ENCODE measurements at regions not wholly inside any gene's neighbourhood (a gene's known extent, or its start where the extent isn't known, plus 50 kb on each side); places are given as distances from the start of the nearest gene placed in this dataset.

DNA sequence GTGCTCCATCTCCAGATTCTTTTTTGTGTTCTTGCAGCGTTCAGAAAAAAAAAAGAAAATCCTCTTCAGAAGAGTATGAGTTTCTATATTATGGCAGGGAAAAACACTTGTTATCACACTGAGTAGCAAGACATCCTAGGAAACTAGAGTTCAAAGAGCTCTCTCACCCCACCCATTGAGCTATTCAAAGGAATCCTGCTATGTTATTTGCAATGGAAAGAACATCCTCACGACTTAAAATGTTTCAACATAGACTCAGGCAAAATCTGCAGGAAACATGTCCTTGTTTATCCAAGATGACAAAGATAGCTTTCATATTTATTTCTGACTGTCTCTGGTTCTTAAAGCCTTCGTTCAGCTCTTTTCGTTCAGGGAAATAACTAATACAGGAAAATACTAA, 331.6 kb upstream of the ANO5 start:
- no peak overlapping the region for H3K27ac ChIP-seq (ENCODE audit: low read depth in 1 of 2, low read length in 1 of 2)
- no peak overlapping the region for H3K4me3 ChIP-seq
- no peak for ATAC-seq (ENCODE audit: insufficient read depth, low FRiP score)
- H3K27me3 ChIP-seq (ENCODE audit: control insufficient read depth in 3 of 3, insufficient read depth in 3 of 3, low read length in 2 of 3): no peaks in the 10 kb centered on the region
- no peaks in the 10 kb centered on the region for H3K4me1 ChIP-seq (ENCODE audit: control insufficient read depth in 5 of 5, insufficient read depth in 5 of 5, low read length in 5 of 5)
- no peaks in the 10 kb centered on the region for H3K36me3 ChIP-seq (ENCODE audit: control insufficient read depth in 4 of 4, insufficient read depth in 4 of 4, low read length in 4 of 4)
- H3K9ac ChIP-seq (ENCODE audit: insufficient read depth in 1 of 2, low read length in 2 of 2): no peak overlapping the region
- no peak for TF ChIP-seq CTCF (IDR thresholded peaks at IDR 0.05; ENCODE audit: control extremely low read depth, extremely low read depth)
- no peaks in the 10 kb centered on the region for H3K9me3 ChIP-seq (ENCODE audit: control insufficient read depth in 4 of 4, insufficient read depth in 3 of 4, low read length in 3 of 4)
- WGBS, 2 donors: 19 to 30% methylated on average over 4 of the region's 4 CpGs
- DNase-seq: no peak

- Histone ChIP-seq H3K27ac (ENCODE audit: low read depth in 1 of 2, low read length in 1 of 2) (no peak overlapping the region), H3K4me1 (ENCODE audit: control insufficient read depth in 5 of 5, insufficient read depth in 5 of 5, low read length in 5 of 5) (no peaks in the 10 kb centered on the region), H3K27me3 (ENCODE audit: control insufficient read depth in 3 of 3, insufficient read depth in 3 of 3, low read length in 2 of 3) (no peaks in the 10 kb centered on the region), H3K9ac (ENCODE audit: insufficient read depth in 1 of 2, low read length in 2 of 2) (no peak overlapping the region), H3K4me3 (no peak overlapping the region), H3K36me3 (ENCODE audit: control insufficient read depth in 4 of 4, insufficient read depth in 4 of 4, low read length in 4 of 4) (no peaks in the 10 kb centered on the region), H3K9me3 (ENCODE audit: control insufficient read depth in 4 of 4, insufficient read depth in 3 of 4, low read length in 3 of 4) (no peaks in the 10 kb centered on the region)
- ATAC-seq (ENCODE audit: insufficient read depth, low FRiP score) (no peak), DNase-seq (no peak)
- WGBS, 2 donors: 33 to 56% methylated on average over 4 of the region's 4 CpGs
- TF ChIP-seq CTCF (IDR thresholded peaks at IDR 0.05; ENCODE audit: control extremely low read depth, extremely low read depth): no peak
Observed at GRCh38 chr11:21865541-21865940, 327.3 kb upstream of the ANO5 start.

GRCh38 chr11:21866781-21867180, 326.1 kb upstream of the ANO5 start:
- H3K27me3 ChIP-seq (ENCODE audit: control insufficient read depth in 3 of 3, insufficient read depth in 3 of 3, low read length in 2 of 3): no peaks in the 10 kb centered on the region
- H3K9ac ChIP-seq (ENCODE audit: insufficient read depth in 1 of 2, low read length in 2 of 2): no peak overlapping the region
- no peaks in the 10 kb centered on the region for H3K9me3 ChIP-seq (ENCODE audit: control insufficient read depth in 4 of 4, insufficient read depth in 3 of 4, low read length in 3 of 4)
- no peaks in the 10 kb centered on the region for H3K4me1 ChIP-seq (ENCODE audit: control insufficient read depth in 5 of 5, insufficient read depth in 5 of 5, low read length in 5 of 5)
- no peak for TF ChIP-seq CTCF (IDR thresholded peaks at IDR 0.05; ENCODE audit: control extremely low read depth, extremely low read depth)
- H3K27ac ChIP-seq (ENCODE audit: low read depth in 1 of 2, low read length in 1 of 2): no peak overlapping the region
- DNase-seq: peak in 1 of 3 donors; percentile 4
- ATAC-seq (ENCODE audit: insufficient read depth, low FRiP score): no peak
- H3K36me3 ChIP-seq (ENCODE audit: control insufficient read depth in 4 of 4, insufficient read depth in 4 of 4, low read length in 4 of 4): no peaks in the 10 kb centered on the region
- 56 to 80% methylated on average over 2 of the region's 2 CpGs for WGBS, 2 donors
- H3K4me3 ChIP-seq: no peak overlapping the region

- Histone ChIP-seq H3K36me3 (ENCODE audit: control insufficient read depth in 4 of 4, insufficient read depth in 4 of 4, low read length in 4 of 4) (no peaks in the 10 kb centered on the region), H3K4me1 (ENCODE audit: control insufficient read depth in 5 of 5, insufficient read depth in 5 of 5, low read length in 5 of 5) (no peaks in the 10 kb centered on the region), H3K9ac (ENCODE audit: insufficient read depth in 1 of 2, low read length in 2 of 2) (no peak overlapping the region), H3K27me3 (ENCODE audit: control insufficient read depth in 3 of 3, insufficient read depth in 3 of 3, low read length in 2 of 3) (no peaks in the 10 kb centered on the region), H3K4me3 (no peak overlapping the region), H3K27ac (ENCODE audit: low read depth in 1 of 2, low read length in 1 of 2) (no peak overlapping the region), H3K9me3 (ENCODE audit: control insufficient read depth in 4 of 4, insufficient read depth in 3 of 4, low read length in 3 of 4) (peaks cover 0 to 5% (median 1%) of the 10 kb centered on the region in 4 donors)
- TF ChIP-seq CTCF (IDR thresholded peaks at IDR 0.05; ENCODE audit: control extremely low read depth, extremely low read depth): no peak
- DNase-seq (no peak), ATAC-seq (ENCODE audit: insufficient read depth, low FRiP score) (no peak)
Observed at GRCh38 chr11:21877151-21877550, 315.7 kb upstream of the ANO5 start.
